Caco-2 (cell line): ENCODE measurements at regions not wholly inside any gene's neighbourhood (a gene's known extent, or its start where the extent isn't known, plus 50 kb on each side); places are given as distances from the start of the nearest gene placed in this dataset.

Experiments
- BruUV-seq: library from RNA; stranded (reverse); fragments of 400-500 nt; replicated peaks from 2 replicates; lab custom pipeline; 2021; lab: Mats Ljungman, UMichigan
- CTCF ChIA-PET: fragments of 300-600 bp; sonication (Branson Sonifier 250); formaldehyde crosslinking; loops from one replicate; lab custom pipeline; 2022; ENCODE audit warnings: antibody characterized with exemption; lab: Charles Lee
- POLR2A ChIA-PET: fragments of 300-600 bp; sonication (Branson Sonifier 250); formaldehyde crosslinking; loops from one replicate; lab custom pipeline; 2022; ENCODE audit warnings: antibody characterized with exemption; lab: Charles Lee
- DNase-seq, 2 experiments: peaks; one replicate each; pipeline versions ENCODE4 v3.0.0 to v3.0.0-alpha.2; 2020 to 2022
- H3K27me3 ChIP-seq: replicated peaks from 2 replicates; pipeline ENCODE4 v1.6.0; 2011; ENCODE audit warnings: low read length; ENCODE audit not compliant: control insufficient read depth, insufficient read depth
- H3K36me3 ChIP-seq: 2 replicates; pipeline ENCODE4 v1.5.1; 2011; ENCODE audit warnings: low read length; ENCODE audit not compliant: control insufficient read depth, insufficient read depth
- H3K4me1 ChIP-seq: fragments of 250-450 bp; sonication (Bioruptor Pico); 2 replicates; pipeline ENCODE4 v1.5.1; 2020; ENCODE audit warnings: mild to moderate bottlenecking
- H3K4me3 ChIP-seq: 2 replicates; pipeline ENCODE4 v1.5.1; 2011; ENCODE audit warnings: low read depth, mild to moderate bottlenecking, control low read depth, low read length
- H3K9me3 ChIP-seq: fragments of 250-450 bp; sonication (Bioruptor Pico); 2 replicates; pipeline ENCODE4 v1.5.1; 2020; ENCODE audit warnings: mild to moderate bottlenecking, moderate library complexity
- H3K27ac Mint-ChIP-seq: one replicate; pipeline ENCODE4 v1.8.0; 2022; ENCODE audit warnings: mixed read lengths; ENCODE audit not compliant: unreplicated experiment
- H3K27me3 Mint-ChIP-seq: one replicate; pipeline ENCODE4 v1.8.0; 2022; ENCODE audit warnings: mixed read lengths; ENCODE audit not compliant: insufficient read depth, unreplicated experiment
- H3K36me3 Mint-ChIP-seq: one replicate; pipeline ENCODE4 v1.8.0; 2022; ENCODE audit warnings: mild to moderate bottlenecking, mixed read lengths; ENCODE audit not compliant: insufficient read depth, unreplicated experiment
- H3K4me1 Mint-ChIP-seq: one replicate; pipeline ENCODE4 v1.8.0; 2022; ENCODE audit warnings: low read depth, mixed read lengths; ENCODE audit not compliant: unreplicated experiment
- H3K4me3 Mint-ChIP-seq: one replicate; pipeline ENCODE4 v1.8.0; 2022; ENCODE audit warnings: mild to moderate bottlenecking, moderate library complexity, mixed read lengths; ENCODE audit not compliant: unreplicated experiment
- H3K9me3 Mint-ChIP-seq: one replicate; pipeline ENCODE4 v1.8.0; 2022; ENCODE audit warnings: mixed read lengths; ENCODE audit not compliant: unreplicated experiment
- intact Hi-C: fragments of 100-400 bp; cut with micrococcal nuclease; formaldehyde crosslinking; loops from one replicate; pipeline ENCODE4 v1.10.0; 2022; ENCODE audit not compliant: unreplicated experiment
- TF ChIP-seq, protein P1 (sequence below), 2 experiments: fragments of 200-600 bp in 1 of 2; IDR thresholded peaks; 1 replicate in 1 of 2; 2 replicates in 1 of 2; pipeline versions ENCODE4 v1.5.1 to v1.8.0; 2011 to 2022; ENCODE audit warnings: antibody characterized with exemption in 1 of 2, control low read depth in 1 of 2, inconsistent platforms in 1 of 2, low read depth in 1 of 2, low read length in 1 of 2, mild to moderate bottlenecking in 1 of 2, moderate library complexity in 1 of 2; ENCODE audit not compliant: insufficient read depth in 1 of 2, severe bottlenecking in 1 of 2, unreplicated experiment in 1 of 2

DNA sequence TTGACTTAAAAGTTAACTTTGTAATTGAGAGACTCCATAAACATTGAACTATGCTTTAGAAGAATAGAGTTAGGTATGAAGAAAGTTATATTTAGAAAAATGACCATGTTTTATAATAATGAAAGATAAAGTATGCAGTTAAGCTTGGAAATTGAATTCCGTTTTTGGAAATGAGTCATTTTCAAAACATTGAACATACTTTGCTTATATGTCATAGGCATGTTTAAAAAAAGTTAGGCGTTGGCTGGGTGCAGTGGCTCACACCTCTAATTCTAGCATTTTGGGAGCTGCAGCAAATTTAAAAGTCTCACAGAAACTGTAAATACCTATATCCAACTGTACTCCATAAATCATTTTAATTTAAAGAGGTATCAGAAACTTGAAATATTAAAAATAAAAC is 607.4 kb downstream of the CBLN2 start:
- H3K27me3 Mint-ChIP-seq = no peaks in the 10 kb centered on the region
- TF ChIP-seq, protein P1, sequence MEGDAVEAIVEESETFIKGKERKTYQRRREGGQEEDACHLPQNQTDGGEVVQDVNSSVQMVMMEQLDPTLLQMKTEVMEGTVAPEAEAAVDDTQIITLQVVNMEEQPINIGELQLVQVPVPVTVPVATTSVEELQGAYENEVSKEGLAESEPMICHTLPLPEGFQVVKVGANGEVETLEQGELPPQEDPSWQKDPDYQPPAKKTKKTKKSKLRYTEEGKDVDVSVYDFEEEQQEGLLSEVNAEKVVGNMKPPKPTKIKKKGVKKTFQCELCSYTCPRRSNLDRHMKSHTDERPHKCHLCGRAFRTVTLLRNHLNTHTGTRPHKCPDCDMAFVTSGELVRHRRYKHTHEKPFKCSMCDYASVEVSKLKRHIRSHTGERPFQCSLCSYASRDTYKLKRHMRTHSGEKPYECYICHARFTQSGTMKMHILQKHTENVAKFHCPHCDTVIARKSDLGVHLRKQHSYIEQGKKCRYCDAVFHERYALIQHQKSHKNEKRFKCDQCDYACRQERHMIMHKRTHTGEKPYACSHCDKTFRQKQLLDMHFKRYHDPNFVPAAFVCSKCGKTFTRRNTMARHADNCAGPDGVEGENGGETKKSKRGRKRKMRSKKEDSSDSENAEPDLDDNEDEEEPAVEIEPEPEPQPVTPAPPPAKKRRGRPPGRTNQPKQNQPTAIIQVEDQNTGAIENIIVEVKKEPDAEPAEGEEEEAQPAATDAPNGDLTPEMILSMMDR (IDR thresholded peaks at IDR 0.05; ENCODE audit: insufficient read depth in 1 of 2, low read depth in 1 of 2, low read length in 1 of 2, severe bottlenecking in 1 of 2, unreplicated experiment in 1 of 2) = no peak
- no peaks in the 10 kb centered on the region for H3K27me3 ChIP-seq
- H3K4me3 ChIP-seq = no peak overlapping the region
- no peaks in the 10 kb centered on the region for H3K9me3 Mint-ChIP-seq
- ChIA-PET POLR2A (no interaction called here), CTCF (no interaction called here)
- DNase-seq = no peak
- H3K36me3 ChIP-seq = no peaks in the 10 kb centered on the region
- H3K4me1 ChIP-seq = no peaks in the 10 kb centered on the region
- no peak overlapping the region for H3K4me3 Mint-ChIP-seq
- no peaks in the 10 kb centered on the region for H3K9me3 ChIP-seq
- intact Hi-C loops = no loop called here
- H3K27ac Mint-ChIP-seq = no peak overlapping the region
- BruUV-seq = no TSS peak
- H3K36me3 Mint-ChIP-seq = no peaks in the 10 kb centered on the region
- H3K4me1 Mint-ChIP-seq = no peaks in the 10 kb centered on the region

DNA sequence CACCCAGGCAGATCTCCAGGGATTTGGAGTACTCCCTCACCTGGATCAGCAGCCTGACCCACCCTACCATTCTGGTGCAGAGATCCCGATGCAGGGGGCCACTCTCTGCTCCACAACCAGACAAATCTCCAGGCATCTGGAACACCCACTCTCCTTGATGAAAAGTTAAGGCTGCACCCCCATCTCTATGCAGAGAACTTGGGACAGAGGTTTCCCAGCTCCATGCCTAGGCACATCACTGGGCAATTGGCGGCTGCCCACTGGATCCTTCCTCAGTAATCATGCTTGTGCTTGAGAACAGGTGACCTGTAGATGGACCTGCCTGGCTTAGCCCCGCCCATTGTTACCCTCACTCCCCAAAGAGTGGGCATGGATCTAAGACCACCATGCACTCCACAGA is 624.9 kb downstream of the CBLN2 start:
- Mint-ChIP-seq H3K4me1 (no peaks in the 10 kb centered on the region), H3K27ac (no peak overlapping the region), H3K4me3 (no peak overlapping the region), H3K36me3 (no peaks in the 10 kb centered on the region), H3K27me3 (no peaks in the 10 kb centered on the region), H3K9me3 (no peaks in the 10 kb centered on the region)
- BruUV-seq = no TSS peak
- Histone ChIP-seq H3K4me3 (no peak overlapping the region), H3K36me3 (no peaks in the 10 kb centered on the region), H3K9me3 (no peaks in the 10 kb centered on the region), H3K4me1 (no peaks in the 10 kb centered on the region), H3K27me3 (no peaks in the 10 kb centered on the region)
- CTCF ChIA-PET = no interaction called here
- DNase-seq = no peak
- intact Hi-C loops = no loop called here
- TF ChIP-seq, protein P1 (IDR thresholded peaks at IDR 0.05; ENCODE audit: insufficient read depth in 1 of 2, low read depth in 1 of 2, low read length in 1 of 2, severe bottlenecking in 1 of 2, unreplicated experiment in 1 of 2) = no peak
- POLR2A ChIA-PET = no interaction called here

DNA sequence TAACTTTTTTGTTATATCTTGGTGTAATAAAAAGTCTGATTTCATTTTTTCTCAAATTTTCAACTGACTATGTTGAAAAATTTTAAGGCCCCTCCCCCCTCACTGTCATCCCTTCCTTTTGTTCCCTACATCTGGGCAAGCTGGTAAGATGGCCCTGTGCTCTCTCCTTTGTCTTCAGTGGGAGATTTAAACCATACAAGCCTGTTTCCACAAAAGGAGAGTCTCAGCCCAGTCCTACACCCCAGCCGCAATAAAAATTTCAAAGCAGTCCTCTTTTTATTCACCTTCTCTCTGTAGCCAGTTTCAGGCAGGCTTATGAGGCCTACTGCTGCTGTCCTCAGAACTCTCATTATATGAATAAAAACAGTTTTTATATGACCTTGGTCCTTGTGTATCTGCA is 630.5 kb downstream of the CBLN2 start:
- BruUV-seq = no TSS peak
- Mint-ChIP-seq H3K4me1 (no peaks in the 10 kb centered on the region), H3K27me3 (no peaks in the 10 kb centered on the region), H3K4me3 (no peak overlapping the region), H3K9me3 (no peaks in the 10 kb centered on the region), H3K27ac (no peak overlapping the region), H3K36me3 (no peaks in the 10 kb centered on the region)
- H3K4me1 ChIP-seq = no peaks in the 10 kb centered on the region
- H3K27me3 ChIP-seq = no peaks in the 10 kb centered on the region
- intact Hi-C loops = no loop called here
- no peak overlapping the region for H3K4me3 ChIP-seq
- CTCF ChIA-PET = no interaction called here
- TF ChIP-seq, protein P1 (IDR thresholded peaks at IDR 0.05; ENCODE audit: insufficient read depth in 1 of 2, low read depth in 1 of 2, low read length in 1 of 2, severe bottlenecking in 1 of 2, unreplicated experiment in 1 of 2) = no peak
- no peaks in the 10 kb centered on the region for H3K9me3 ChIP-seq
- DNase-seq = no peak
- H3K36me3 ChIP-seq = no peaks in the 10 kb centered on the region
- POLR2A ChIA-PET = no interaction called here
